SK-N-SH (cell line): ENCODE measurements at regions not wholly inside any gene's neighbourhood (a gene's known extent, or its start where the extent isn't known, plus 50 kb on each side); places are given as distances from the start of the nearest gene placed in this dataset.

Experiments
- CTCF ChIA-PET: fragments of 300-600, 350-600 bp; formaldehyde crosslinking; extraction: SDS; loops from one replicate; lab custom pipeline; 2021; lab: Yijun Ruan, JAX
- POLR2A ChIA-PET: fragments of 350-600 bp; sonication (Branson Sonifier 250); formaldehyde crosslinking; extraction: SDS; loops from one replicate; lab custom pipeline; 2020; ENCODE audit warnings: antibody characterized with exemption, inconsistent platforms; lab: Yijun Ruan, JAX
- DNase-seq: peaks from one replicate; pipeline ENCODE4 v3.0.0; 2012
- H2AFZ ChIP-seq: fragments of 200-600 bp; sonication (generic); 2 replicates; pipeline ENCODE4 v1.8.1; 2016; ENCODE audit warnings: antibody characterized with exemption, mild to moderate bottlenecking, low read depth
- H3F3A ChIP-seq: fragments of 200-600 bp; sonication (generic); replicated peaks from 2 replicates; pipeline ENCODE3; 2016; ENCODE audit warnings: antibody characterized with exemption, mild to moderate bottlenecking; ENCODE audit not compliant: insufficient read depth
- H3K27ac ChIP-seq, 2 experiments: fragments of 200-500 bp in 1 of 2; fragments of 200-600 bp in 1 of 2; sonication (Bioruptor generic) in 1 of 2; sonication (generic), shearing (Covaris generic) in 1 of 2; 2 replicates each; pipeline versions ENCODE4 v1.5.1 to v1.6.1; 2014 to 2016; ENCODE audit warnings: low read depth in 2 of 2, inconsistent platforms in 1 of 2, low read length in 1 of 2, mild to moderate bottlenecking in 1 of 2, mixed read lengths in 1 of 2
- H3K27me3 ChIP-seq: fragments of 200-600 bp; sonication (generic), shearing (Covaris generic); 2 replicates; pipeline ENCODE4 v1.6.1; 2016; ENCODE audit warnings: mixed run types; ENCODE audit not compliant: insufficient read depth
- H3K36me3 ChIP-seq, 2 experiments: fragments of 200-500 bp in 1 of 2; fragments of 200-600 bp in 1 of 2; sonication (Bioruptor generic) in 1 of 2; sonication (generic) in 1 of 2; replicated peaks in 1 of 2; 2 replicates each; pipeline versions ENCODE3 to v1.5.1; 2014 to 2016; ENCODE audit warnings: low read length in 1 of 2, mild to moderate bottlenecking in 1 of 2; ENCODE audit not compliant: insufficient read depth in 2 of 2, control insufficient read depth in 1 of 2
- H3K4me1 ChIP-seq, 2 experiments: fragments of 200-500 bp in 1 of 2; fragments of 200-600 bp in 1 of 2; sonication (Bioruptor generic) in 1 of 2; sonication (generic), shearing (Covaris generic) in 1 of 2; 2 replicates each; pipeline versions ENCODE4 v1.5.1 to v1.6.1; 2014 to 2016; ENCODE audit warnings: low read depth in 1 of 2, low read length in 1 of 2, mixed run types in 1 of 2; ENCODE audit not compliant: insufficient read depth in 2 of 2, control insufficient read depth in 1 of 2
- H3K4me2 ChIP-seq: fragments of 200-600 bp; sonication (generic), shearing (Covaris generic); 2 replicates; pipeline ENCODE4 v1.6.1; 2017; ENCODE audit warnings: mixed run types
- H3K4me3 ChIP-seq, 2 experiments: fragments of 200-500 bp in 1 of 2; fragments of 200-600 bp in 1 of 2; sonication (Bioruptor generic) in 1 of 2; sonication (generic), shearing (Covaris generic) in 1 of 2; 2 replicates each; pipeline versions ENCODE4 v1.5.1 to v1.8.1; 2014 to 2016; ENCODE audit warnings: low read depth in 2 of 2, inconsistent platforms in 1 of 2, low read length in 1 of 2, mild to moderate bottlenecking in 1 of 2, mixed read lengths in 1 of 2, moderate library complexity in 1 of 2
- H3K79me2 ChIP-seq: fragments of 200-600 bp; sonication (generic); 2 replicates; pipeline ENCODE4 v1.8.1; 2017; ENCODE audit warnings: mild to moderate bottlenecking; ENCODE audit not compliant: insufficient read depth
- H3K9ac ChIP-seq: fragments of 200-600 bp; sonication (generic); 2 replicates; pipeline ENCODE4 v1.6.1; 2017; ENCODE audit warnings: mixed run types
- H3K9me2 ChIP-seq: fragments of 200-600 bp; sonication (generic); 2 replicates; pipeline ENCODE4 v1.6.1; 2017; ENCODE audit warnings: mixed run types
- H3K9me3 ChIP-seq: fragments of 200-600 bp; sonication (generic); 2 replicates; pipeline ENCODE4 v1.6.1; 2017; ENCODE audit warnings: mixed run types, mild to moderate bottlenecking, moderate library complexity
- H4K20me1 ChIP-seq: fragments of 200-600 bp; sonication (generic); 2 replicates; pipeline ENCODE4 v1.6.1; 2017; ENCODE audit warnings: mild to moderate bottlenecking, mixed run types; ENCODE audit not compliant: insufficient read depth
- ELF1 ChIP-seq: IDR thresholded peaks from 2 replicates; pipeline ENCODE4 v1.4.0; 2012
- EP300 ChIP-seq, 2 experiments: IDR thresholded peaks; 2 replicates each; pipeline versions ENCODE4 v1.4.0 to v1.6.1; 2012; ENCODE audit warnings: borderline replicate concordance in 1 of 2, low read depth in 1 of 2, low read length in 1 of 2
- EZH2phosphoT487 ChIP-seq: fragments of 200-600 bp; sonication (generic); IDR thresholded peaks from 2 replicates; pipeline ENCODE4 v1.6.1; 2017; ENCODE audit warnings: low read depth, mixed run types, mild to moderate bottlenecking, antibody characterized with exemption, moderate library complexity, borderline replicate concordance
- FOXJ3 ChIP-seq: sonication (generic); formaldehyde crosslinking; IDR thresholded peaks from 2 replicates; pipeline ENCODE4 v1.5.1; 2020; ENCODE audit warnings: mild to moderate bottlenecking, missing genetic modification reagents
- IRF3 ChIP-seq: fragments of 150-350 bp; IDR thresholded peaks from 2 replicates; pipeline ENCODE4 v1.6.1; 2016; ENCODE audit warnings: mild to moderate bottlenecking, low read depth, low read length
- JUND ChIP-seq: IDR thresholded peaks from 2 replicates; pipeline ENCODE4 v1.4.0; 2012
- MXI1 ChIP-seq: IDR thresholded peaks from 2 replicates; pipeline ENCODE4 v1.6.1; 2012; ENCODE audit warnings: mild to moderate bottlenecking, low read depth, low read length, improper control_type of control experiment
- RAD21 ChIP-seq: IDR thresholded peaks from 2 replicates; pipeline ENCODE4 v1.6.1; 2012; ENCODE audit warnings: mild to moderate bottlenecking, low read length
- REST ChIP-seq: IDR thresholded peaks from 2 replicates; pipeline ENCODE4 v1.6.1; 2012; ENCODE audit warnings: mild to moderate bottlenecking, low read depth, low read length, moderate library complexity
- SIN3A ChIP-seq: IDR thresholded peaks from 2 replicates; pipeline ENCODE4 v1.6.1; 2012; ENCODE audit warnings: low read depth, mild to moderate bottlenecking, low read length, moderate library complexity, borderline replicate concordance
- TCF12 ChIP-seq: IDR thresholded peaks from 2 replicates; pipeline ENCODE4 v1.4.0; 2012
- WGBS: methylation state at CpG from one replicate; pipeline ENCODE4 v1.1.6; 2017; ENCODE audit warnings: low lambda C conversion rate; 5-methylcytosine and 5-hydroxymethylcytosine counted together

DNA sequence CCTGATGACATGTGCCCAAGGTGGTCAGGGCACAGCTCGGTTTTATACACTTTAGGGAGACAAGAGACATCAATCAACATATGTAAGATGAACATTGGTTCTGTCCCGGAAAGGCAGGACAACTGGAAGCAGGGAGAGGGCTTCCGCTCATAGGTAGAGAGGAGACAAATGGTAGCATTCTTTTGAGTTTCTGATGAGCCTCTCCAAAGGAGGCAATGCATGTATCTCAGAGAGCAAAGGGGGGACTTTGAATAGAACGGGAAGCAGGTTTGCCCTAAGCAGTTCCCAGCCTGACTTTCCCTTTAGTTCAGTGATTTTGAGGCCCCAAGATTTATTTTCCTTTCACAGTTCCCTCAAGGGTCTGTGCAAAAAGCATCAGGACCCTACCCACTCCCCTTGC lies 172.4 kb upstream of the TNRC6C start:
- no peaks in the 10 kb centered on the region for H3K9me2 ChIP-seq
- WGBS, result 41% methylated on average over 4 of the region's 4 CpGs
- TF ChIP-seq EZH2phosphoT487, result no peak
- TF ChIP-seq SIN3A, result no peak
- no peak for TF ChIP-seq EP300 (IDR thresholded peaks at IDR 0.05; ENCODE audit: borderline replicate concordance in 1 of 2, low read depth in 1 of 2, low read length in 1 of 2)
- no peak for TF ChIP-seq RAD21
- no peak for TF ChIP-seq ELF1
- no peak for TF ChIP-seq REST
- TF ChIP-seq JUND, result no peak
- H3K4me2 ChIP-seq, result no peak overlapping the region
- no peaks in the 10 kb centered on the region for H3K79me2 ChIP-seq
- H3K4me1 ChIP-seq, result peaks cover 0 to 24% of the 10 kb centered on the region in 2 experiments; a peak in 1 of 4 replicates
- H3K36me3 ChIP-seq, result no peaks in the 10 kb centered on the region
- POLR2A ChIA-PET, result interaction anchor here (0.8 kb wide), 1 partner anchor 172 kb away, joined by 3 read pairs; the partner anchor contains the start of gene TNRC6C
- CTCF ChIA-PET, result interaction anchor here (2.2 to 3.3 kb wide), 2 partner anchors 228 to 244 kb away, joined by 6 to 10 read pairs; no protein-coding TSS in a partner anchor
- peaks cover 23% of the 10 kb centered on the region for H3K27me3 ChIP-seq
- H3K4me3 ChIP-seq, result no peak overlapping the region
- H3K27ac ChIP-seq, result no peak overlapping the region
- no peak overlapping the region for H3K9ac ChIP-seq
- DNase-seq, result no peak
- no peak overlapping the region for H2AFZ ChIP-seq
- H3F3A ChIP-seq, result no peaks in the 10 kb centered on the region
- no peaks in the 10 kb centered on the region for H3K9me3 ChIP-seq
- no peaks in the 10 kb centered on the region for H4K20me1 ChIP-seq

- no peak overlapping the region for H3K4me2 ChIP-seq
- H3K4me3 ChIP-seq, result no peak overlapping the region
- H3F3A ChIP-seq, result no peaks in the 10 kb centered on the region
- no peaks in the 10 kb centered on the region for H4K20me1 ChIP-seq
- peaks cover 0 to 20% of the 10 kb centered on the region in 2 experiments; a peak in 1 of 4 replicates for H3K4me1 ChIP-seq
- no peak overlapping the region for H2AFZ ChIP-seq
- no peak overlapping the region for H3K27ac ChIP-seq
- no peaks in the 10 kb centered on the region for H3K79me2 ChIP-seq
- TF ChIP-seq FOXJ3 (CRISPR knock-in tag), result peak; percentile 27; the same call in 1 of the 2 replicates
- peak in 1 of 2 experiments; percentile 15; a peak in 1 of 4 replicates for TF ChIP-seq EP300 (IDR thresholded peaks at IDR 0.05; ENCODE audit: borderline replicate concordance in 1 of 2, low read depth in 1 of 2, low read length in 1 of 2)
- peak; percentile 32 for TF ChIP-seq RAD21
- TF ChIP-seq TCF12, result peak; percentile 16; the same call in 1 of the 2 replicates
- peak; percentile 85; the same call in 1 of the 2 replicates for TF ChIP-seq MXI1
- no peak for TF ChIP-seq IRF3
- CTCF ChIA-PET, result interaction anchor here (1.1 to 3.3 kb wide), 5 partner anchors 10 to 292 kb away, joined by 3 to 10 read pairs (median 6); no protein-coding TSS in a partner anchor
- H3K27me3 ChIP-seq, result peaks cover 23% of the 10 kb centered on the region
- WGBS, result 55% methylated on average over 20 of the region's 20 CpGs
- no peaks in the 10 kb centered on the region for H3K36me3 ChIP-seq
- H3K9ac ChIP-seq, result no peak overlapping the region
- no peaks in the 10 kb centered on the region for H3K9me3 ChIP-seq
- no peaks in the 10 kb centered on the region for H3K9me2 ChIP-seq
- peak; percentile 91 for DNase-seq
- POLR2A ChIA-PET, result no interaction called here
Measured at GRCh38 chr17:77786740-77787505, 171.6 kb upstream of the TNRC6C start.
